IMR-90 (cell line): ENCODE measurements at regions not wholly inside any gene's neighbourhood (a gene's known extent, or its start where the extent isn't known, plus 50 kb on each side); places are given as distances from the start of the nearest gene placed in this dataset.

Source experiments
- ATAC-seq: fragments of 200-7000 bp; cut with Tn5 transposase; 2 replicates; pipeline ENCODE4 v1.9.1; 2020; ENCODE audit warnings: low read depth, mild to moderate bottlenecking, moderate library complexity
- BruUV-seq: library from RNA; stranded (reverse); fragments of 400-500 nt; replicated peaks from 2 replicates; lab custom pipeline; 2021; lab: Mats Ljungman, UMichigan
- CTCF ChIA-PET: fragments of 300-600 bp; formaldehyde crosslinking; extraction: SDS; loops from one replicate; lab custom pipeline; 2021; ENCODE audit warnings: antibody characterized with exemption; lab: Yijun Ruan, JAX
- POLR2A ChIA-PET: fragments of 300-600 bp; sonication (Branson Sonifier 250); formaldehyde crosslinking; loops from one replicate; lab custom pipeline; 2022; ENCODE audit warnings: antibody characterized with exemption; ENCODE audit not compliant: unreplicated experiment; lab: Charles Lee
- DNase-seq: peaks from one replicate; pipeline ENCODE4 v3.0.0; 2013
- H2AFZ ChIP-seq: replicated peaks from 2 replicates; pipeline ENCODE3; 2013; ENCODE audit warnings: low read length, mild to moderate bottlenecking; ENCODE audit not compliant: poor library complexity
- H2AK5ac ChIP-seq: 2 replicates; pipeline ENCODE4 v1.6.1; 2013; ENCODE audit warnings: low read depth, low read length, inconsistent platforms
- H2AK9ac ChIP-seq: replicated peaks from 2 replicates; pipeline ENCODE3; 2013; ENCODE audit warnings: mild to moderate bottlenecking, low read depth, low read length, moderate library complexity; ENCODE audit not compliant: poor library complexity
- H2BK120ac ChIP-seq: 2 replicates; pipeline ENCODE4 v1.6.1; 2013; ENCODE audit warnings: low read depth, low read length, inconsistent platforms
- H2BK15ac ChIP-seq: 3 replicates; pipeline ENCODE4 v1.6.1; 2013; ENCODE audit warnings: low read depth, low read length, inconsistent platforms
- H2BK20ac ChIP-seq: 2 replicates; pipeline ENCODE4 v1.6.1; 2013; ENCODE audit warnings: low read depth, mild to moderate bottlenecking, inconsistent platforms, low read length, moderate library complexity
- H2BK5ac ChIP-seq: 2 replicates; pipeline ENCODE4 v1.6.1; 2013; ENCODE audit warnings: mild to moderate bottlenecking, low read depth, low read length, inconsistent platforms; ENCODE audit not compliant: poor library complexity, severe bottlenecking
- H3K14ac ChIP-seq: replicated peaks from 2 replicates; pipeline ENCODE4 v1.6.1; 2013; ENCODE audit warnings: low read depth, low read length, inconsistent platforms
- H3K18ac ChIP-seq: 2 replicates; pipeline ENCODE4 v1.6.1; 2013; ENCODE audit warnings: low read depth, low read length, control low read depth
- H3K23ac ChIP-seq: 2 replicates; pipeline ENCODE4 v1.6.1; 2013; ENCODE audit warnings: low read depth, low read length, inconsistent platforms
- H3K27ac ChIP-seq: 2 replicates; pipeline ENCODE4 v1.5.1; 2013; ENCODE audit warnings: mild to moderate bottlenecking, control low read depth, low read length; ENCODE audit not compliant: insufficient read depth
- H3K27me3 ChIP-seq: 2 replicates; pipeline ENCODE4 v1.6.1; 2013; ENCODE audit warnings: low read length; ENCODE audit not compliant: control insufficient read depth, insufficient read depth
- H3K36me3 ChIP-seq: 2 replicates; pipeline ENCODE4 v1.6.1; 2013; ENCODE audit warnings: low read length, mixed read lengths; ENCODE audit not compliant: control insufficient read depth, insufficient read depth
- H3K4ac ChIP-seq: 2 replicates; pipeline ENCODE4 v1.6.1; 2013; ENCODE audit warnings: low read depth, low read length, inconsistent platforms
- H3K4me1 ChIP-seq: 2 replicates; pipeline ENCODE4 v1.6.1; 2013; ENCODE audit warnings: low read length, mixed read lengths; ENCODE audit not compliant: control insufficient read depth, insufficient read depth
- H3K4me2 ChIP-seq: 2 replicates; pipeline ENCODE4 v1.6.1; 2013; ENCODE audit warnings: low read depth, mild to moderate bottlenecking, control low read depth, low read length, moderate library complexity
- H3K4me3 ChIP-seq: 2 replicates; pipeline ENCODE4 v1.5.1; 2013; ENCODE audit warnings: low read depth, mild to moderate bottlenecking, control low read depth, low read length, moderate library complexity; ENCODE audit not compliant: insufficient read depth
- H3K56ac ChIP-seq: 2 replicates; pipeline ENCODE4 v1.6.1; 2013; ENCODE audit warnings: low read length, inconsistent platforms; ENCODE audit not compliant: insufficient read depth; ENCODE audit errors: extremely low read depth
- H3K79me1 ChIP-seq, 2 experiments: 2 replicates each; pipeline ENCODE4 v1.6.1; 2013; ENCODE audit warnings: low read length in 2 of 2, inconsistent platforms in 1 of 2, low read depth in 1 of 2
- H3K9ac ChIP-seq: 2 replicates; pipeline ENCODE4 v1.6.1; 2013; ENCODE audit warnings: low read depth, low read length, control low read depth
- H3K9me1 ChIP-seq: 2 replicates; pipeline ENCODE4 v1.6.1; 2013; ENCODE audit warnings: low read length, inconsistent platforms; ENCODE audit not compliant: insufficient read depth
- H3K9me3 ChIP-seq: 2 replicates; pipeline ENCODE4 v1.6.1; 2013; ENCODE audit warnings: low read length; ENCODE audit not compliant: control insufficient read depth, insufficient read depth
- H4K20me1 ChIP-seq: 2 replicates; pipeline ENCODE4 v1.6.1; 2013; ENCODE audit warnings: low read length, inconsistent platforms; ENCODE audit not compliant: insufficient read depth
- H4K5ac ChIP-seq: 2 replicates; pipeline ENCODE4 v1.6.1; 2013; ENCODE audit warnings: mild to moderate bottlenecking, low read depth, low read length, control low read depth
- H4K8ac ChIP-seq, 2 experiments: 2 replicates each; pipeline ENCODE4 v1.6.1; 2013; ENCODE audit warnings: low read depth in 2 of 2, low read length in 2 of 2, control low read depth in 1 of 2, inconsistent platforms in 1 of 2
- H4K91ac ChIP-seq: 2 replicates; pipeline ENCODE4 v1.6.1; 2013; ENCODE audit warnings: low read depth, low read length, inconsistent platforms; ENCODE audit not compliant: insufficient read depth
- BHLHE40 ChIP-seq: fragments of 150-350 bp; IDR thresholded peaks from 2 replicates; pipeline ENCODE4 v1.6.1; 2016; ENCODE audit warnings: mild to moderate bottlenecking, low read depth, low read length
- FOS ChIP-seq: fragments of 150-350 bp; IDR thresholded peaks from 2 replicates; pipeline ENCODE4 v1.6.1; 2016; ENCODE audit warnings: low read depth, low read length
- MAZ ChIP-seq: IDR thresholded peaks from 2 replicates; pipeline ENCODE4 v1.6.1; 2012; ENCODE audit warnings: low read depth, mild to moderate bottlenecking, low read length, improper control_type of control experiment, moderate library complexity, borderline replicate concordance
- MXI1 ChIP-seq: IDR thresholded peaks from 2 replicates; pipeline ENCODE4 v1.6.1; 2012; ENCODE audit warnings: low read depth, mild to moderate bottlenecking, low read length, moderate library complexity, borderline replicate concordance
- NFE2L2 ChIP-seq: fragments of 150-350 bp; IDR thresholded peaks from 2 replicates; pipeline ENCODE4 v1.6.1; 2016; ENCODE audit warnings: low read depth, mild to moderate bottlenecking, low read length
- POLR2A ChIP-seq: IDR thresholded peaks from 2 replicates; pipeline ENCODE4 v1.6.1; 2012; ENCODE audit warnings: mild to moderate bottlenecking, low read depth, low read length
- RAD21 ChIP-seq: IDR thresholded peaks from 2 replicates; pipeline ENCODE4 v1.6.1; 2012; ENCODE audit warnings: low read length, improper control_type of control experiment
- RCOR1 ChIP-seq: IDR thresholded peaks from 2 replicates; pipeline ENCODE4 v1.6.1; 2012; ENCODE audit warnings: mild to moderate bottlenecking, low read length, improper control_type of control experiment; ENCODE audit not compliant: insufficient replicate concordance
- RFX5 ChIP-seq: IDR thresholded peaks from 2 replicates; pipeline ENCODE4 v1.8.0; 2012; ENCODE audit warnings: low read depth, mild to moderate bottlenecking, low read length, moderate library complexity
- SMC3 ChIP-seq: fragments of 150-350 bp; IDR thresholded peaks from 2 replicates; pipeline ENCODE4 v1.6.1; 2016; ENCODE audit warnings: low read depth, mild to moderate bottlenecking, antibody characterized with exemption, low read length, moderate library complexity
- WGBS, 2 experiments: methylation state at CpG; one replicate each; pipeline versions ENCODE4 v1.1.5 to v1.1.7; 2013; ENCODE audit warnings: missing lambda C conversion rate in 2 of 2; ENCODE audit not compliant: insufficient read length in 1 of 2; ENCODE audit errors: extremely low coverage in 2 of 2; 5-methylcytosine and 5-hydroxymethylcytosine counted together
- dilution Hi-C: fragments of 300-500 bp; cut with HindIII; formaldehyde crosslinking; loops from one replicate; pipeline ENCODE4 v1.14.3; 2018; ENCODE audit warnings: low sequenced_read_pairs; ENCODE audit not compliant: unreplicated experiment
- in situ Hi-C: fragments of 300-500 bp; cut with MboI; formaldehyde crosslinking; loops from 3 replicates; pipeline ENCODE4 v1.14.3; 2019; ENCODE audit warnings: low sequenced_read_pairs, inconsistent platforms, mixed read lengths
- intact Hi-C: fragments of 100-400 bp; cut with micrococcal nuclease; formaldehyde crosslinking; loops from 2 replicates; pipeline ENCODE4 v1.10.0; 2022
- TF ChIP-seq, protein P1 (sequence below): conservative IDR thresholded peaks from 2 replicates; pipeline ENCODE4 v1.5.1; 2012; ENCODE audit warnings: mild to moderate bottlenecking, low read depth, low read length, improper control_type of control experiment
- TF ChIP-seq, protein P2 (sequence below): fragments of 150-350 bp; IDR thresholded peaks from 2 replicates; pipeline ENCODE4 v1.6.1; 2016; ENCODE audit warnings: low read depth, mild to moderate bottlenecking, low read length, moderate library complexity, borderline replicate concordance

DNA sequence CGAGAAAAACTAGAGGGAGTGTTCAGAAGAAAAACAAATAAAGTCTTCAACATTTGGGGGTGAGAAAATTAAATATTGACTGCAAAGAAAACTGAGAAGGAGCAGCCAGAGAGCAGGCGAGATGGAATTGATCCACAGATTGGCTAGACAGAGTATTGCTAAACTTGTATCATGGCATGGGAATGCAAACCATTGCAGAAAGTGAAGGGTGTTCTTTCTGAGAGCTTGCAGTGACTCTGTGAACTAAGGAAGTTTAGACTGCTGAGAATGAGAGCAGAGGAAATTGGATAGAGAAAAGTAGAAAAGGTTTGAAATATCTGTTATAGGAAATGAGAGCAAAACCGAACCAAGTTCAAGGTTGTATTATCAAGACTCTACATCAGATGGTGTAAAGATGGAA is 191.5 kb downstream of the HS3ST3A1 start:
- H4K8ac ChIP-seq = no peak overlapping the region
- no peak overlapping the region for H3K18ac ChIP-seq
- no peak overlapping the region for H2AK5ac ChIP-seq
- no peaks in the 10 kb centered on the region for H4K20me1 ChIP-seq
- H2BK20ac ChIP-seq = no peak overlapping the region
- no peaks in the 10 kb centered on the region for H3K27me3 ChIP-seq
- no peak overlapping the region for H2AFZ ChIP-seq
- H3K9ac ChIP-seq = no peak overlapping the region
- H2BK15ac ChIP-seq = no peak overlapping the region
- ATAC-seq (peak; percentile 53), DNase-seq (no peak)
- in situ Hi-C loops = no loop called here
- dilution Hi-C loops = no loop called here
- no peak overlapping the region for H4K91ac ChIP-seq
- H4K5ac ChIP-seq = no peak overlapping the region
- H3K27ac ChIP-seq = no peak overlapping the region
- H3K4me3 ChIP-seq = no peak overlapping the region
- ChIA-PET CTCF (no interaction called here), POLR2A (no interaction called here)
- H2AK9ac ChIP-seq = no peak overlapping the region
- H3K4ac ChIP-seq = no peak overlapping the region
- no peak overlapping the region for H2BK5ac ChIP-seq
- no peak overlapping the region for H3K4me2 ChIP-seq
- no peak overlapping the region for H3K23ac ChIP-seq
- no peaks in the 10 kb centered on the region for H3K79me1 ChIP-seq
- no peak overlapping the region for H3K56ac ChIP-seq
- H2BK120ac ChIP-seq = no peak overlapping the region
- no peak overlapping the region for H3K14ac ChIP-seq
- BruUV-seq = no TSS peak
- H3K9me1 ChIP-seq = peaks cover 8% of the 10 kb centered on the region
- intact Hi-C loops = no loop called here
- H3K36me3 ChIP-seq = no peaks in the 10 kb centered on the region
- 97% methylated on average over 2 of the region's 3 CpGs; no CpG with 5 or more reads in 1 of the 2 experiments for WGBS, 2 experiments
- no peaks in the 10 kb centered on the region for H3K9me3 ChIP-seq
- H3K4me1 ChIP-seq = peaks cover 7% of the 10 kb centered on the region
- TF ChIP-seq MXI1 (no peak), NFE2L2 (no peak), POLR2A (no peak), BHLHE40 (no peak), SMC3 (no peak), RFX5 (no peak), RCOR1 (no peak), RAD21 (no peak), FOS (no peak), MAZ (no peak)
- TF ChIP-seq, protein P1, sequence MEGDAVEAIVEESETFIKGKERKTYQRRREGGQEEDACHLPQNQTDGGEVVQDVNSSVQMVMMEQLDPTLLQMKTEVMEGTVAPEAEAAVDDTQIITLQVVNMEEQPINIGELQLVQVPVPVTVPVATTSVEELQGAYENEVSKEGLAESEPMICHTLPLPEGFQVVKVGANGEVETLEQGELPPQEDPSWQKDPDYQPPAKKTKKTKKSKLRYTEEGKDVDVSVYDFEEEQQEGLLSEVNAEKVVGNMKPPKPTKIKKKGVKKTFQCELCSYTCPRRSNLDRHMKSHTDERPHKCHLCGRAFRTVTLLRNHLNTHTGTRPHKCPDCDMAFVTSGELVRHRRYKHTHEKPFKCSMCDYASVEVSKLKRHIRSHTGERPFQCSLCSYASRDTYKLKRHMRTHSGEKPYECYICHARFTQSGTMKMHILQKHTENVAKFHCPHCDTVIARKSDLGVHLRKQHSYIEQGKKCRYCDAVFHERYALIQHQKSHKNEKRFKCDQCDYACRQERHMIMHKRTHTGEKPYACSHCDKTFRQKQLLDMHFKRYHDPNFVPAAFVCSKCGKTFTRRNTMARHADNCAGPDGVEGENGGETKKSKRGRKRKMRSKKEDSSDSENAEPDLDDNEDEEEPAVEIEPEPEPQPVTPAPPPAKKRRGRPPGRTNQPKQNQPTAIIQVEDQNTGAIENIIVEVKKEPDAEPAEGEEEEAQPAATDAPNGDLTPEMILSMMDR = no peak
- TF ChIP-seq, protein P2, sequence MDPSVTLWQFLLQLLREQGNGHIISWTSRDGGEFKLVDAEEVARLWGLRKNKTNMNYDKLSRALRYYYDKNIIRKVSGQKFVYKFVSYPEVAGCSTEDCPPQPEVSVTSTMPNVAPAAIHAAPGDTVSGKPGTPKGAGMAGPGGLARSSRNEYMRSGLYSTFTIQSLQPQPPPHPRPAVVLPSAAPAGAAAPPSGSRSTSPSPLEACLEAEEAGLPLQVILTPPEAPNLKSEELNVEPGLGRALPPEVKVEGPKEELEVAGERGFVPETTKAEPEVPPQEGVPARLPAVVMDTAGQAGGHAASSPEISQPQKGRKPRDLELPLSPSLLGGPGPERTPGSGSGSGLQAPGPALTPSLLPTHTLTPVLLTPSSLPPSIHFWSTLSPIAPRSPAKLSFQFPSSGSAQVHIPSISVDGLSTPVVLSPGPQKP = no peak
